HCT116 (cell line): ENCODE measurements at regions not wholly inside any gene's neighbourhood (a gene's known extent, or its start where the extent isn't known, plus 50 kb on each side); places are given as distances from the start of the nearest gene placed in this dataset.

ENCODE experiments used
- ATAC-seq: fragments of 200-7000 bp; cut with Tn5 transposase; 2 replicates; pipeline ENCODE4 v1.9.1; 2020; ENCODE audit warnings: mild to moderate bottlenecking, moderate library complexity
- BruUV-seq: library from RNA; stranded (reverse); fragments of 400-500 nt; replicated peaks from 2 replicates; lab custom pipeline; 2021; lab: Mats Ljungman, UMichigan
- CTCF ChIA-PET: fragments of 300-600 bp; sonication (Branson Sonifier 250); formaldehyde crosslinking; loops from one replicate; lab custom pipeline; 2021; ENCODE audit warnings: antibody characterized with exemption; lab: Charles Lee
- POLR2A ChIA-PET: fragments of 300-600, 350-600 bp; sonication (Branson Sonifier 250); formaldehyde crosslinking; loops from one replicate; lab custom pipeline; 2021; ENCODE audit warnings: antibody characterized with exemption; lab: Charles Lee
- RAD21 ChIA-PET, 2 experiments: fragments of 300-600 bp; sonication (Branson Sonifier 250); formaldehyde crosslinking; loops; one replicate each; lab custom pipeline; 2023; ENCODE audit warnings: low total read pairs in 2 of 2; ENCODE audit not compliant: uncharacterized antibody in 2 of 2, unreplicated experiment in 2 of 2, low non-redundant PET in 1 of 2; lab: Charles Lee
- DNase-seq: peaks from one replicate; pipeline ENCODE4 v3.0.0-alpha.2; 2010; ENCODE audit warnings: low read depth, low spot score
- H2AFZ ChIP-seq: fragments of 200-600 bp; shearing (Covaris generic), sonication (generic); 2 replicates; pipeline ENCODE4 v1.6.1; 2017; ENCODE audit warnings: low read depth, mixed run types, mixed read lengths, antibody characterized with exemption, low read length; ENCODE audit not compliant: poor library complexity, severe bottlenecking
- H3K27ac ChIP-seq: 2 replicates; pipeline ENCODE4 v1.5.1; 2012; ENCODE audit warnings: low read depth, low read length
- H3K27me3 ChIP-seq: fragments of 200-600 bp; sonication (generic); 2 replicates; pipeline ENCODE4 v1.6.1; 2016; ENCODE audit warnings: mixed run types, low read length, mixed read lengths; ENCODE audit not compliant: insufficient read depth
- H3K36me3 ChIP-seq, 2 experiments: fragments of 200-500 bp in 1 of 2; fragments of 200-600 bp in 1 of 2; sonication (Bioruptor generic) in 1 of 2; sonication (generic) in 1 of 2; 2 replicates each; pipeline versions ENCODE4 v1.5.1 to v1.6.1; 2014 to 2016; ENCODE audit warnings: low read length in 2 of 2, inconsistent platforms in 1 of 2, mixed read lengths in 1 of 2, mixed run types in 1 of 2; ENCODE audit not compliant: insufficient read depth in 2 of 2, control insufficient read depth in 1 of 2
- H3K4me1 ChIP-seq, 2 experiments: fragments of 200-600 bp in 1 of 2; sonication (generic) in 1 of 2; 2 replicates each; pipeline versions ENCODE4 v1.5.1 to v1.6.1; 2012 to 2017; ENCODE audit warnings: low read length in 2 of 2, inconsistent platforms in 1 of 2, mild to moderate bottlenecking in 1 of 2, mixed read lengths in 1 of 2, mixed run types in 1 of 2, moderate library complexity in 1 of 2; ENCODE audit not compliant: insufficient read depth in 2 of 2, control insufficient read depth in 1 of 2
- H3K4me2 ChIP-seq: fragments of 200-600 bp; sonication (generic); 2 replicates; pipeline ENCODE4 v1.6.1; 2017; ENCODE audit warnings: mixed run types, low read length, mixed read lengths
- H3K4me3 ChIP-seq, 2 experiments: fragments of 200-600 bp in 1 of 2; sonication (generic) in 1 of 2; replicated peaks in 1 of 2; 2 replicates each; pipeline ENCODE4 v1.5.1; 2011 to 2016; ENCODE audit warnings: low read length in 2 of 2, control low read depth in 1 of 2, low read depth in 1 of 2, mild to moderate bottlenecking in 1 of 2, mixed read lengths in 1 of 2, mixed run types in 1 of 2
- H3K79me2 ChIP-seq: fragments of 200-600 bp; sonication (generic); 2 replicates; pipeline ENCODE4 v1.6.1; 2017; ENCODE audit warnings: mild to moderate bottlenecking, mixed run types, low read length, moderate library complexity, mixed read lengths; ENCODE audit not compliant: insufficient read depth
- H3K9ac ChIP-seq: fragments of 200-600 bp; sonication (generic); 2 replicates; pipeline ENCODE4 v1.6.1; 2016; ENCODE audit warnings: low read length, mixed read lengths
- H3K9me2 ChIP-seq: fragments of 200-600 bp; sonication (generic), shearing (Covaris generic); 2 replicates; pipeline ENCODE4 v1.6.1; 2017; ENCODE audit warnings: mixed run types, mild to moderate bottlenecking, moderate library complexity; ENCODE audit not compliant: insufficient read depth
- H3K9me3 ChIP-seq, 2 experiments: fragments of 200-500 bp in 1 of 2; fragments of 200-600 bp in 1 of 2; sonication (Bioruptor generic) in 1 of 2; sonication (generic) in 1 of 2; 2 replicates each; pipeline ENCODE4 v1.6.1; 2014 to 2017; ENCODE audit warnings: low read length in 2 of 2, mixed read lengths in 2 of 2, inconsistent platforms in 1 of 2, low read depth in 1 of 2, mild to moderate bottlenecking in 1 of 2, mixed run types in 1 of 2, moderate library complexity in 1 of 2; ENCODE audit not compliant: control insufficient read depth in 1 of 2, insufficient read depth in 1 of 2
- H4K20me1 ChIP-seq: fragments of 200-600 bp; sonication (generic), shearing (Covaris generic); 2 replicates; pipeline ENCODE4 v1.6.1; 2017; ENCODE audit warnings: mixed run types, mild to moderate bottlenecking, moderate library complexity; ENCODE audit not compliant: insufficient read depth
- EGR1 ChIP-seq: IDR thresholded peaks from 2 replicates; pipeline ENCODE4 v1.6.1; 2012; ENCODE audit warnings: low read depth
- FOSL1 ChIP-seq: IDR thresholded peaks from 2 replicates; pipeline ENCODE4 v1.6.1; 2012; ENCODE audit warnings: low read depth
- JUND ChIP-seq: IDR thresholded peaks from 2 replicates; pipeline ENCODE4 v1.6.1; 2012
- RAD21 ChIP-seq: IDR thresholded peaks from 2 replicates; pipeline ENCODE4 v1.6.1; 2012; ENCODE audit warnings: low read depth, mild to moderate bottlenecking
- SIN3A ChIP-seq: IDR thresholded peaks from 2 replicates; pipeline ENCODE4 v1.6.1; 2012; ENCODE audit warnings: low read depth
- SP1 ChIP-seq: IDR thresholded peaks from 2 replicates; pipeline ENCODE4 v1.6.1; 2012; ENCODE audit warnings: low read depth
- YY1 ChIP-seq: IDR thresholded peaks from 2 replicates; pipeline ENCODE4 v1.6.1; 2011; ENCODE audit warnings: low read length, low read depth, moderate library complexity, mild to moderate bottlenecking; ENCODE audit not compliant: insufficient replicate concordance; ENCODE audit errors: extremely low read depth
- ZFX ChIP-seq: fragments of 450-650 bp; IDR thresholded peaks from 2 replicates; pipeline ENCODE4 v1.6.1; 2017
- ZNF274 ChIP-seq: fragments of 200-500 bp; sonication (Bioruptor generic); IDR thresholded peaks from 2 replicates; pipeline ENCODE4 v1.6.1; 2014; ENCODE audit warnings: mild to moderate bottlenecking, low read depth, low read length, inconsistent platforms
- intact Hi-C: fragments of 100-400 bp; cut with micrococcal nuclease; formaldehyde crosslinking; loops from 2 replicates; pipeline ENCODE4 v1.10.0; 2022
- TF ChIP-seq, protein P1 (sequence below): IDR thresholded peaks from 2 replicates; pipeline ENCODE4 v1.6.1; 2012; ENCODE audit warnings: low read depth
- TF ChIP-seq, protein P2 (sequence below): IDR thresholded peaks from 2 replicates; pipeline ENCODE4 v1.6.1; 2012

DNA sequence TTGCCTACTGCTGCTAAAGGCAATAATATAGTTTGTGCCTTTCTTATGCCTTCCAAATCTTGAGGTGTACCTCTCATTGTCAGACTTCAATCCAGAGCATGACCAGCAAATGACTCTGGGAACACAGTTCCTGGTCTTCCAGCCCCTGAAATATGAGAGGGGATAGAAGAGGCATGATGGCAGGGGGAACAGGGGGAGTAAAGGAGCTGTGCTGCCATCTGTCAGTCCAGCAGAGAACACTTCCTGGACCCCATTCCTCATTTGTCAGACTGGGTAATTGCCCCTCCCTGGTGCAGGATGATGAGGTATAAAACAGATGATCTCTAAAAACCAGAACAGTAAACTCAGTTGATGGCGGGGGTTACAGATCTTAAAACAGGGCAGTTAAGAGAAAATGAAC, 618.7 kb downstream of the DIAPH3 start:
- ATAC-seq = no peak
- POLR2A ChIA-PET = no interaction called here

More for the DNA sequence above, 618.7 kb downstream of the DIAPH3 start:
- H3K36me3 ChIP-seq = no peaks in the 10 kb centered on the region
- TF ChIP-seq EGR1 (no peak), ZFX (no peak), FOSL1 (no peak), SP1 (no peak), SIN3A (no peak), ZNF274 (no peak), JUND (no peak), RAD21 (no peak), YY1 (no peak)
- TF ChIP-seq, protein P1, sequence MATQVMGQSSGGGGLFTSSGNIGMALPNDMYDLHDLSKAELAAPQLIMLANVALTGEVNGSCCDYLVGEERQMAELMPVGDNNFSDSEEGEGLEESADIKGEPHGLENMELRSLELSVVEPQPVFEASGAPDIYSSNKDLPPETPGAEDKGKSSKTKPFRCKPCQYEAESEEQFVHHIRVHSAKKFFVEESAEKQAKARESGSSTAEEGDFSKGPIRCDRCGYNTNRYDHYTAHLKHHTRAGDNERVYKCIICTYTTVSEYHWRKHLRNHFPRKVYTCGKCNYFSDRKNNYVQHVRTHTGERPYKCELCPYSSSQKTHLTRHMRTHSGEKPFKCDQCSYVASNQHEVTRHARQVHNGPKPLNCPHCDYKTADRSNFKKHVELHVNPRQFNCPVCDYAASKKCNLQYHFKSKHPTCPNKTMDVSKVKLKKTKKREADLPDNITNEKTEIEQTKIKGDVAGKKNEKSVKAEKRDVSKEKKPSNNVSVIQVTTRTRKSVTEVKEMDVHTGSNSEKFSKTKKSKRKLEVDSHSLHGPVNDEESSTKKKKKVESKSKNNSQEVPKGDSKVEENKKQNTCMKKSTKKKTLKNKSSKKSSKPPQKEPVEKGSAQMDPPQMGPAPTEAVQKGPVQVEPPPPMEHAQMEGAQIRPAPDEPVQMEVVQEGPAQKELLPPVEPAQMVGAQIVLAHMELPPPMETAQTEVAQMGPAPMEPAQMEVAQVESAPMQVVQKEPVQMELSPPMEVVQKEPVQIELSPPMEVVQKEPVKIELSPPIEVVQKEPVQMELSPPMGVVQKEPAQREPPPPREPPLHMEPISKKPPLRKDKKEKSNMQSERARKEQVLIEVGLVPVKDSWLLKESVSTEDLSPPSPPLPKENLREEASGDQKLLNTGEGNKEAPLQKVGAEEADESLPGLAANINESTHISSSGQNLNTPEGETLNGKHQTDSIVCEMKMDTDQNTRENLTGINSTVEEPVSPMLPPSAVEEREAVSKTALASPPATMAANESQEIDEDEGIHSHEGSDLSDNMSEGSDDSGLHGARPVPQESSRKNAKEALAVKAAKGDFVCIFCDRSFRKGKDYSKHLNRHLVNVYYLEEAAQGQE = no peak
- TF ChIP-seq, protein P2, sequence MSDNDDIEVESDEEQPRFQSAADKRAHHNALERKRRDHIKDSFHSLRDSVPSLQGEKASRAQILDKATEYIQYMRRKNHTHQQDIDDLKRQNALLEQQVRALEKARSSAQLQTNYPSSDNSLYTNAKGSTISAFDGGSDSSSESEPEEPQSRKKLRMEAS = no peak
- DNase-seq = no peak
- H3K27ac ChIP-seq = no peak overlapping the region
- no TSS peak for BruUV-seq
- no peaks in the 10 kb centered on the region for H3K79me2 ChIP-seq
- intact Hi-C loops = no loop called here
- no peaks in the 10 kb centered on the region for H3K9me3 ChIP-seq
- H3K4me2 ChIP-seq = no peak overlapping the region
- H3K4me3 ChIP-seq = no peak overlapping the region
- H4K20me1 ChIP-seq = no peaks in the 10 kb centered on the region
- ChIA-PET CTCF (no interaction called here), RAD21 (no interaction called here)
- H3K27me3 ChIP-seq = no peaks in the 10 kb centered on the region
- no peaks in the 10 kb centered on the region for H3K4me1 ChIP-seq
- H3K9me2 ChIP-seq = no peaks in the 10 kb centered on the region
- H2AFZ ChIP-seq = no peak overlapping the region
- no peak overlapping the region for H3K9ac ChIP-seq
